GM13976 (cell line): ENCODE measurements at regions not wholly inside any gene's neighbourhood (a gene's known extent, or its start where the extent isn't known, plus 50 kb on each side); places are given as distances from the start of the nearest gene placed in this dataset.
"Not testable (repeated sequence)": the region's sequence is repeated elsewhere in the genome, so short reads cannot be mapped to it uniquely, and the experiment has no call there.

Experiments used
- DNase-seq: peaks from one replicate; pipeline ENCODE4 v3.0.0; 2012; ENCODE audit warnings: low spot score
- CTCF ChIP-seq: IDR thresholded peaks from 2 replicates; pipeline ENCODE4 v1.5.1; 2012; ENCODE audit warnings: borderline replicate concordance, mild to moderate bottlenecking; ENCODE audit not compliant: insufficient read depth; ENCODE audit errors: extremely low read depth, missing control alignments, control extremely low read depth
- in situ Hi-C: fragments of 300-500 bp; cut with MboI; formaldehyde crosslinking; loops from one replicate; pipeline ENCODE4 v1.12.0; 2022; ENCODE audit warnings: low sequenced_read_pairs, mixed read lengths, inconsistent platforms; ENCODE audit not compliant: unreplicated experiment

- in situ Hi-C loops: no loop called here
- DNase-seq: no peak
- no peak for TF ChIP-seq CTCF
These were observed 290.8 kb upstream of the COBL start for GRCh38 chr7:51607447-51607846.

- no peak for DNase-seq
- in situ Hi-C loops: no loop called here
- no peak for TF ChIP-seq CTCF
These were observed 290.1 kb upstream of the COBL start for GRCh38 chr7:51606601-51607154.

- TF ChIP-seq CTCF: no peak
- in situ Hi-C loops: no loop called here
- DNase-seq: no peak
These were observed 285.8 kb upstream of the COBL start for GRCh38 chr7:51602376-51602775.

- DNase-seq: no peak
- no peak for TF ChIP-seq CTCF
- in situ Hi-C loops: no loop called here
These were observed 284.9 kb upstream of the COBL start for GRCh38 chr7:51601461-51601860.

GRCh38 chr7:51599935-51600334 lies 283.3 kb upstream of the COBL start:
- in situ Hi-C loops, DNase-seq: not testable (repeated sequence)

- no peak for TF ChIP-seq CTCF
- no peak for DNase-seq
- in situ Hi-C loops: no loop called here
These were observed 277.0 kb upstream of the COBL start for GRCh38 chr7:51593628-51594027.

GRCh38 chr7:51592842-51593599 lies 276.4 kb upstream of the COBL start:
- no peak for TF ChIP-seq CTCF
- in situ Hi-C loops: no loop called here
- DNase-seq: no peak
